ENCODE measurements at regions not wholly inside any gene's neighbourhood (a gene's known extent, or its start where the extent isn't known, plus 50 kb on each side); places are given as distances from the start of the nearest gene placed in this dataset.

GRCh38 chr11:122232985-122233384, 117.0 kb upstream of the BLID start:
- DNase-seq (ENCODE audit: low spot score): no peak

- no peak for DNase-seq (ENCODE audit: low spot score)
Measured at GRCh38 chr11:122230385-122230755, 114.4 kb upstream of the BLID start.

- DNase-seq (ENCODE audit: low spot score): no peak
Measured at GRCh38 chr11:122229481-122230384, 113.7 kb upstream of the BLID start.

- no peak for DNase-seq (ENCODE audit: low spot score)
Measured at GRCh38 chr11:122229078-122229477, 113.1 kb upstream of the BLID start.

GRCh38 chr11:122226810-122227379, 110.9 kb upstream of the BLID start:
- no peak for DNase-seq (ENCODE audit: low spot score)

- DNase-seq (ENCODE audit: low spot score): no peak
Measured at GRCh38 chr11:122224867-122225266, 108.9 kb upstream of the BLID start.

- DNase-seq (ENCODE audit: low spot score): no peak
Measured at GRCh38 chr11:122220321-122220720, 104.3 kb upstream of the BLID start.

GRCh38 chr11:122219791-122220190, 103.8 kb upstream of the BLID start:
- DNase-seq (ENCODE audit: low spot score): no peak

GRCh38 chr11:122215244-122215992, 99.4 kb upstream of the BLID start:
- peak; percentile 52 for DNase-seq (ENCODE audit: low spot score)

GRCh38 chr11:122214567-122214966, 98.6 kb upstream of the BLID start:
- no peak for DNase-seq (ENCODE audit: low spot score)

GRCh38 chr11:122214080-122214479, 98.1 kb upstream of the BLID start:
- DNase-seq (ENCODE audit: low spot score): no peak

- DNase-seq (ENCODE audit: low spot score): no peak
Measured at GRCh38 chr11:122213171-122213570, 97.2 kb upstream of the BLID start.

GRCh38 chr11:122210367-122210997, 94.5 kb upstream of the BLID start:
- no peak for DNase-seq (ENCODE audit: low spot score)

GRCh38 chr11:122209619-122210366, 93.8 kb upstream of the BLID start:
- DNase-seq (ENCODE audit: low spot score): no peak

GRCh38 chr11:122207921-122208764, 92.1 kb upstream of the BLID start:
- no peak for DNase-seq (ENCODE audit: low spot score)

GRCh38 chr11:122207505-122207904, 91.5 kb upstream of the BLID start:
- no peak for DNase-seq (ENCODE audit: low spot score)

GRCh38 chr11:122205036-122205435, 89.0 kb upstream of the BLID start:
- DNase-seq (ENCODE audit: low spot score): no peak

- DNase-seq (ENCODE audit: low spot score): no peak
Measured at GRCh38 chr11:122204206-122204605, 88.2 kb upstream of the BLID start.

GRCh38 chr11:122202951-122203456, 87.0 kb upstream of the BLID start:
- DNase-seq (ENCODE audit: low spot score): peak; percentile 64

- DNase-seq (ENCODE audit: low spot score): no peak
Measured at GRCh38 chr11:122202161-122202950, 86.3 kb upstream of the BLID start.

All from HuH-7 (cell line).